HPDE6-E6E7 (cell line): ENCODE measurements at regions not wholly inside any gene's neighbourhood (a gene's known extent, or its start where the extent isn't known, plus 50 kb on each side); places are given as distances from the start of the nearest gene placed in this dataset.

Source experiments
- DNase-seq: peaks from one replicate; pipeline ENCODE4 v3.0.0; 2011; ENCODE audit warnings: missing footprints; ENCODE audit errors: extremely low spot score

DNA sequence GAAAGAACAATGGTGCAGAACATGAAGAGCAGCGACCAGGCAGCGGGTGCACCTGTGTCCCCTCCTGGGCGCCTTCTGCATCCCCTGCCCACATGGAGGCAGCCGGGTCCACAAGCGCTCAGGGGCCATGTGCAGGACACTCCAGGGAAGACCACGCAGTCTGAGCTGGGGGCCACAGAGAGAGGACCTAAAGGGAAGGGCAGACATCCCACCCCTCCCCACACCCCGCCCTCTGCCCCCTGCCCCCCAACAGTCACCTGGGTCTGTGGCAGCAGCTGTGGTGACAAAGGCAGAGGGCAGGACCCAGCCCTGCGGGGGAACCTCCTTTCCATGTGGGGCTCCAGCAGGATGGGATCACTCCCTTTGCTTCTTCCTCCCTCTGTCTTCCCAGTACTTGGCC is 805.7 kb downstream of the CDH9 start:
- DNase-seq, result no peak

DNA sequence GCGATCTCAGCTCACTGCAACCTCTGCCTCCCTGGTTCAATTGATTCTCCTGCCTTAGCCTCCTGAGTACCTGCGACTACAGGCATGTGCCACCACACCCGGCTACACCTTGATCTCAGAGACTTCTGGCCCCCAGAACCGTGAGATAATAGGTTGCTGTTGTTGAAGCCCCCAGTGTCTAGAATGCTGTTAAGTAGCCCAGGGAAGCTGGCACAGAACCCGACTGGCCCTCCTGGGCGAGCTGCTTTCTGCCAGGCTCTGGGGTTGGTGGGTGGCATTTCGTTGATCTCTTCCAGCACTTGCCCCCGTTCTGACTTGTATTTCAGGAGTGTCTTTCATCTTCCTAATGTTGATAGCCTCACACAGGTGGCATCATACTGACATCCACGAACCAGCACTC is 807.1 kb downstream of the CDH9 start:
- DNase-seq, result no peak

DNA sequence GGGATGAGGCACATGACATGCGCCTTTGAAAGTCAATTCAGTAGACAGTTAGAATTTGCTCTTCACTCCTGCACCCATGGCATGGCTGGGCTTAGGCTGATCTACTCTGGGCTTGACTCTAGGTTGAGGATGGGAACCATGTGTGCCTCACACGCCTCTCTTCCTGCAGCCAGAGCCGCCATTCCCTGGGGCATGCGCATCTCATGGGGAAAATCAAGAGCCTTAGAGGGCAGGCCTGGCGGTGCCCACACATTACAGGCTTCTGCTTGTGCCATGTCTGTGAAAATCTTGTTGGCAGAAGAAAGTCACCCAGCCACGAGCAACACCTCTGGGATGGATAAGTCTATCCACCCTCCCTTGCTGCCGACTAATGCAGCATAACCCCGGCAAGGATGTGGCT is 808.5 kb downstream of the CDH9 start:
- no peak for DNase-seq

DNA sequence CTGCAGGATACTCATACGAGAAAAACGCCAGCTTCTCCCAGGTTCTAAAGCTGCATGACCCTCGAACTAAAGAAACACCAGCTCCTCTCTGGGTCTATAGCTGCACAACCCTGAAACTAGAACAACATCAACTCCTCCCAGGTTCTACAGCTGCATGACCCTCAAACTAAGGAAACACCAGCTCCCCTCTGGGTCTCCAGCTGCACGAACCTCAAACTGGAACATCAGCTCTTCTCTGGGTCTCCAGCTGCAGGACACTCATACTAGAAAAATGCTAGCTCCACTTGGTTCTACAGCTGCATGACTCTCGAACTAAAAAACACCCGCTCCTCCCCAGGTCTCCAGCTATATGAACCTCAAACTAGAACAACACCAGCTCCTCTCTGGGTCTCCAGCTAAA is 811.1 kb downstream of the CDH9 start:
- no peak for DNase-seq

DNA sequence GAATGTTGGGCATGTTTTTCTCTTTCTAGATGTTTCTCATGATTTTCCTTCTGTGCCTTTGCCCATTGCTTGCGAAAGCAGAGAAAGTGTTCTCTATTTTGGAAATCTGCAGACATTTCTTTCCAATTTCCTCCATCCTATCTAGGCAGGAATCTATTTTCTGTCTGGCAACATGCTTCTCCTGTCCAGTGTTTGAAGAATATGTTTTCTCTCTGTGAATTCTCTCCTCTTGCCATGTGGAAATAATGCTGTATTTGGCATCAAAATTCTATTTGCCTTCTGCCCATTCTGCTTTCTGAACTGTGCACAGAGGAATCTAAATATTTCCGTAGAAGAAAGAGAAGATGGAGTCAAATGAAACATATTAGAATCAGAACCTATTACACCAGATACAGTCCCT is 833.3 kb downstream of the CDH9 start:
- no peak for DNase-seq

DNA sequence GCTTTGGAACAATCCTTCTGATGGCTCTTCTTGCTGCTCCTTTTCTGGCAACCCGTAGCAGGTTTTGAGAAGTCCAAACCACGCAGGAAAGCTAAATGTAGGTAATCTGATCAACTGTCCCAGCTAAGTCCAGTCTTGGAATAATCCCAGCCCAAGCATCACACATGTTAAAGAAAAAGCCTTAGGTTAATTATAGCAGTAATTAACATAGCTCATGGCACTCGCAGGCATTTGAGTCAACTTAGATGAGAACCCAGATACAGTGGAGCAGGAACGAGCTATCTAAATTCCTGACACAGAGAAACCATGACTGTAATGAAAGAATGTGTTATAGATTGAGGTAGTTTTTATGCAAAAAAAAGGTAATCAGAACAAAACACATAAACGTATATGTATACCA is 844.8 kb downstream of the CDH9 start:
- no peak for DNase-seq

DNA sequence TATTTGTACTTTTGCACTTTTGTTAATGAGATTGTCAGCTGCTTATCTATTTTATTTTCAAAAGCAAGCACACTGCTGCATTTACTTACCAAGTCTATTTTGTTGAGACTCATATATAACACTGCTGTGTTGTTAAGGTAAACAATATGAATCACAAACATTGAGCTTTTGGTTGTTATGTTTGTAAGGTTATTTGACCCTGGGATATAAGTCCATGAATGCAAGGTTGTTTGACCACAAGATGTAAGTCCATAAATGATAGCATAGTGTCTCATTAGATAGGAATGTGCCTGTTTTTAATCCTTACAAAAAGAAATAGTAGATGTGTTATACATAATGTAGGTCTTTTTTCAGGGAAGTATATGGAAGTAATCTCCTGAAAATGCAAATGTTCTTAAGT is 845.9 kb downstream of the CDH9 start:
- peak; percentile 8 for DNase-seq

DNA sequence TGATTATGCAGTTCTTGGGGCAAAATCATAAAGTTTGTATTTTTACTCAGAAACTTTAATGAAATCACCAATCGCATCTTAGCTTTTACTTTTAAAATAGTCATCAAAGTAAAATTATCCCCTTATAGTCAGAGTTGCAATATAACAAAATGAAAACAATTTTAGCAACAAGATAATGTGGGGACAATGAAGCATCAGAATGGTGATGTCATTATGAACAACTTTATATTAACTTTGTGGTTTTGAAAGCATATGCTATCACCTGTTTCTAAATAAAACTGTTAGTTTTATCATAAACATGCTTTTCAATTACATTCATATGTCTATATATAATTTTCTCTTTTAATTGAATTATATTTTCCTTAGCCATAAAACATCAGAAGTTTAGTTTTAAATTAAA is 856.8 kb downstream of the CDH9 start:
- DNase-seq, result no peak

DNA sequence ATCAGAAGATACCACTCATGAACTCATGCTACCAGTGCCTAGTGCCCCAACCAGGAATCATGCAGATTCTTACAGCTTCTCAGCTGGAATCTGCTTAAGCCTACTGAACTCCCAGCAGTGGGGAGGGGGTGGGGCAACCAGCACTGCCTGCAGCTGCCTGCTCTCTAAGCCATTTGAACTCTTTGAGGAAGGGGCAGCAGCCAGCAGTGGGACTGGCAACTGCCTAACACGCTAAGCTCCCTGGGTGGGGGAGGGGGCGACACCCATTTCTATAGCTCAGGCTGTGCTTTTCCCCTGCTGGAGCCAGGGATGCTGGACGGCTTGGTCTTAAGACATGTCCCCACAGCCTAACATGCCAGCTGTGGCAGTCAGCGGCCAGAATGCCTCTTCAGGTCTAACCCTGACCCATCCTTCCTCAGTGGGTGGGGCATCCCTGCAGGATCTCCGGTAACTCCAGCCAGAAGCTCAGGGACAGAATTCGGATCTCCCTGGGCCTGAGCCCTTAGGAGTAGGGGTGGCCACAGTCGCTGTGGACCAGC is 889.7 kb downstream of the CDH9 start:
- DNase-seq, result no peak

DNA sequence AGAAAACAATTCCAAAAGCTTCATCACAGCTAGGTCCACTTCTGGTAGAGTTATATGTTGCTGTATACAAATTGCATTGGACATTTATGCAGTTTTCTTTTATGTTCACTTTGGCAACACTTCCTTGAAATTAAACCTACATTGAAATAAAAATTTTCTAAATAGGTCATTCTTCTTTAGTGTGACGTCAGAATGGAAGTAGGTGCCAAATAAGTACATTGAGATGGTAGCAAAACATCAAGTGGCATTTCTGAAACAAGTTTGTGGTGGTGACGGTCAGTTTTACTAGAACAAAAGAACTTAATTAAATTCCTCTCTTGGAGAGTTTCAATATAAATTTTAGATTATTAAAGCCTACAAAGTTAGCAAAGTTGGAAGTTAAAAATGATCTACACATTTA is 895.1 kb downstream of the CDH9 start:
- no peak for DNase-seq

DNA sequence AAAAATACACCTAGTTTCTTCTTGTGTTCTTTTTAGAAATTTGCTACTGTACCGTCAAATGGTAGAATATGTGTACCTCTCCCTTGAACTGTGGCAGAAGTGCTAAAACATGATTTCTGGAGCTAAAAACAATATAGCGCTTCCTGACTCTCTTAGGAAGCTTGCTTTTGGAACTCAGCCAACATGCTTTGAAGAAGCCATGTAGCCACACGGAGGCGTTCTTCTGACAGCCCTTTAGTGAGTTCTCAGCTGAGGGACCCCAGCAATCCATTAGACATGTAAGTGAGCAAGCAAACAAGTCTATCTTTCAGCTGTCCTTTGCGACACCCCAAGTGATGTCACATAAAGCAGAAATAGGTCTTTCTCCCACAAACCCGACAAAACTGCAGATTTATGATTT is 917.0 kb downstream of the CDH9 start:
- DNase-seq, result no peak

DNA sequence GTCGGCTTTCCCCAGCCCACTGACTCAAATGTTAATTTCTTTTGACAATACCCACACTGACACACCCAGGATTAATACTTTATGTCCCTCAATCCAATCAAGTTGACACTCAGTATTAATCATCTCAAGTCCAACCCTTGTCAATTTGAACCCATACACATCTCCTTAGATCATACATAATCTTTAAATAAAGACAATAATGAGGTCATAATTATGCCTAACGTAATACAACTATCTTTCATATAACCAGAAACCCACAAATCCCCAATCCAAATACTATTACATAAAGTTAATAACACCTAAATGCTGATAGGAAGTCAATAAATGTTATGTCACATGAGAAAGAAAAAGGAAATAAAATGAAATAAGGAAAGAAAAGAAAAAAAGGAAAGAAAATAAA is 934.2 kb downstream of the CDH9 start:
- no peak for DNase-seq

DNA sequence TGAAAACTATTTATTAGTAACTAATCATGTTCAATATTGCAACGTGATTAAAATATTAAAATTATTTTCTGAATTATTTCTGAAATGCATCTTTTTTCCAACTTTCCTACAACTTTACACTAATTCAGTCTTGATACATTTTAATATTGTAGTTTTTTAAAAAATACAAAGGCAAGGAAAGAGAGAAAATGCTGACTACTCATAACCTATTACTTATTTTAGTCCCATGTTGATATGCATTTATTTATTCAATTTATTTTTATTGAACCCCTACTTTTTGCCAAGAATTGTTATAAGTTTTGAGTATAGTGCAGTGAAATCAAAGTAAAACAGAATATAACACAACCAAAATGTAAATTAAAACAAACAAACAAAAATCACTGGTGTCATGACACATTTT is 978.2 kb downstream of the CDH9 start:
- DNase-seq, result no peak

DNA sequence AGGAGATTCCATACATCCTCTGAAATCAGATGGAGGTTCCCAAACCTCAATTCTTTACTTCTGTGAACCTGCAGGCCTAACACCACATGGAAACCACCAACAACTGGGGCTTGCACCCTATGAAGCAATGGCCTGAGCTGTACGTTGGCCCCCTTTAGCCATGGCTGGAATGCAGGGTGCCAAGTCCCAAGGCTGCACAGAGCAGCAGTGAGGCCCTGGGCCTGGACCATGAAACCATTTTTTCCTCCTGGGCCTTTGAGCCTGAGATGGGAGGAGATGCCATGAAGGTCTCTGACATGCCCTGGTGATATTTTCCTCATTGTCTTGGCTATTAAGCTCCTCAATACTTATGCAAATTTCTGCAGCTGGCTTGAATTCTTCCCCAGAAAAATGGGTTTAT is 983.8 kb downstream of the CDH9 start:
- DNase-seq, result no peak

DNA sequence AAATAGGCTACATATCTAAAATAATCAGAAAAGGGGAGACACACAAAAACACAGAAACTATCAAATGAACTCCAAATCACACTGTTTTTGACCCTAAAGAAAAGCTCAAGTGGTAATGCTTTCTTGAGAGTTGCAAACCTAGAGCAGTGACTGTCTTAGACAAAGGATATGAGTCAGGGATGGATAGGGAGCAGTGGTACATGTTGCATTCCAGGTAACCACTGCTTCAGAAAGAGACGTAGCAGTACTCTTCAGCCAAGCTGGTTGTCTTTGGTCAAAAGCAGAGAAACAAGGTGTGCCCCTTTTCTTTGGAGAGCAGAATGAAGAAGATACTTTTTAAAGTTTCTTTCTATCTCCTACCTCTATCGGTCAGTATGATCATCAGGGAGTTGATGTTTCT is 1003.6 kb downstream of the CDH9 start:
- peak; percentile 14 for DNase-seq

DNA sequence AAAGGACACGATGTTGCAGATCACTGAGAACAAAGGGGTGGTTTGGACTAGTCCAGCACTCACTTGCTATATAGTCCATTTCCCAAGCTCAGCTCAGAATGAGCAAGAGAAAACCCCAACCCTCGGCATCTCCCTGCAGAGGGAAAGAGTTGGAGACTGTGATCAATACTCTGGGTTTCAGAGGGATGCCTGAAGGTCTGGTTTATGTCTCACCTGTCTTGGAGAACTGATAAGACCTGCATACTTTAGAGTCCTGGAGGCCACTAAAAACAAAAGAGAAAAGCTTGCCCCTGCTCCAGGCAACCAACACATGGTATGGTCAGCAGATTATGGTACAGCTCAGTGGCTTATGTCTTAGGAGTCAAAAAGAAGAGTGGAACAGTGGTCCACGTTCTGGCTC is 1006.9 kb downstream of the CDH9 start:
- no peak for DNase-seq

DNA sequence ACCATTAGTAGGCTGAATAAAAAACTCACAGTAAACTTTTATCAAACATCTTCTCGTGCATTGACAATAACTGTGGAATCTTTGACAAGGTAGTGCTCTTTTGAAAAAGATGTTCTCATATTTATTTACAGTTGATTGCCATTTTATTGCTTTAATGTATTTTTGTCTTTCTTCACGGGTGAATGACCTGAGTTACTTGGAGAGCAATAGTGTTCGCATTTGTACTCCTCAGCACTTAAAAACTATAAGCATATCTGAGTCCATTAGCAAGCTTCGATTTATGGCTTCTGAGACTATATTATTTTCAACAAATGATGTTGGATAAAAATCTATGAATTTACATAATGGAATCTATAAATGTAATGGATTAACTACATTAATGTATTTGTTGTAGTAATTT is 1012.3 kb downstream of the CDH9 start:
- no peak for DNase-seq

DNA sequence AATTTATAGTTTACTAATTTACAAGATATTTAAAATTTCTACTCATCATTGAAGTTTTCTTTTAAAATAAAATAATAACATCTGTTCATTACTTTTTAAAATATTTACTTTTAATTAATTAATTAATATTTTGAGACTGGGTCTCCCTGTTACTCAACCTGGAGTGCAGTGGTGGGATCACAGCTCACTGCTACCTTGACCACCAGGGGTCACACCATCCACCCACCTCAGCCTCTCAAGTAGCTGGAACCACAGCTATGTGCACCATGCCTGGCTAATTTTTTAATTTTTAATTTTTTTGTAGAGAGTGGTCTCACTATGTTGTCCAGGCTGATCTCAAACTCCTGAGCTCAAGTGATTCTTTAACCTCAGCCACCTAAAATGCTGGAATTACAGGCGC is 1013.6 kb downstream of the CDH9 start:
- DNase-seq, result no peak

DNA sequence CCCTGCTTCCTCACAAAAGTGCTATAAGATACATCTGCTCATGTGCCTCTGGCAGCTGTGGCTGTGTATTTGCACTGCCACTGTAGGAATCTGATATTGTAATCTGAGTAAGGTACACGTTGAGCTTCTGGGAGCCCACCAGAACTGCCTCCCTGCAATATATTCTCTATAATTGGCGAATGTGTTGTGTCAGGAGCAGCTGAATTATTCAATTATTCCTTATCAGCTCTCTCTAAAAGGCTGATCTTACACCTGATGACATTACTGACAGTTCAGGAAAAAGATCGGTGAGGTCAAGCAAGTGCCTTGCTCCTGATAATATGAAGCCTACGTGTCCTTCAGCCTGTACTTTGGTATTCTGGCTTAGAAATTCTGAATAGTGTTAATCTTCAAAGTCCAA is 1015.0 kb downstream of the CDH9 start:
- no peak for DNase-seq

DNA sequence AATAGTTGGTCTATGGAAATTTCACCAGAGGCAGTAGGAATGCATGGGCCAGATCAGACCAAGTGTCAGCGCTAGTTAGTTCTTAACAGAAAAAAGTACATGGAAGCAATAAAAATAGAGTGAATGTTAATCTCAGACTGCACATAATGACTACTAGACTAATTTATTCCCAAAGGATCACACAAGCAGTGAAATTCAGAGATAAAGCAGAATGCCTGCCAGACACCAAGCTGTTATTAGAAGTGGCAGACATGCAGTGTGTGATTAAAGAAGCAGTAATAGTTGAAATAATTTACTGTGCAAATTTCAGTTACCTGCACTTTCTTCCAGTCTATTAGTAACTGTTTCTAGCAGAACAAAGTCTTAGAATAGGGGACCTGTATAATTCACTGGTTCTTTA is 1024.2 kb downstream of the CDH9 start:
- no peak for DNase-seq

DNA sequence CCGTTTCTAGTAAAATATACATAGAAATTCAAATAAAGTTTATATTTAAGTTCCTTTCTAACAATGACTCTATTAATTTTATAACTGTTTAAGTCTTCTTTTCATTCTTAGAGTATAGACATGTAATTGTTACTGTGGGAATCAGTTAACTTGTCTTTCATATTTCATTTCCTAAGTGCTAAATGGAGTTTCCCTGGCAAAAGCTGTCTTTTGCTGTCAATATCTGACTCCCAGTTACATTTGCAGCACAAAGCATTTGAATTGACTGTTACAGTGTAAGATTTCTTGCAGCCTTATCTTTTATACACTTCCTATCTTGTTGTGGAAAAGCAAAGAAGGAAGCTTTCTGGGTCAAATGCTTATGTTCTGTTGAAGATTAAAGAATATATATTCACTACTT is 1026.3 kb downstream of the CDH9 start:
- DNase-seq, result no peak

DNA sequence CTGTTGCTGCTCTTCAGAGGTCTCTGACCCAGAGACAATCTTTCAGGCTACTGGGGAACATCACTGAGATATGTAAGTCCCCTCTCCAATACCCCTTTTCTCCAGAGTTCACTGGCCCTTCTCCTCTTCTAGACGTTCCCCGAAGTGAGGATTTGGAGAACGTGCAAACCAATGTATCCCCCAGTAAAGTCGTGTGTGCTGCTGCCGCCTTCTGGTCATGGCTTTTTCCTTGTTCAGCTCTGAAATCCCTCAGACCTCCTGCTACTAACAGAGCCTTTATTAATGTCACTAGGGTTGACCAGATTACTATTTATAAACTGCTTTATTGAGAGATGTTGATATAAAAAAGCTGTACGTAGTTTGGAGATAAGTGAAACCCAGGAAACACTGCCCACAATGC is 1028.6 kb downstream of the CDH9 start:
- DNase-seq, result no peak

DNA sequence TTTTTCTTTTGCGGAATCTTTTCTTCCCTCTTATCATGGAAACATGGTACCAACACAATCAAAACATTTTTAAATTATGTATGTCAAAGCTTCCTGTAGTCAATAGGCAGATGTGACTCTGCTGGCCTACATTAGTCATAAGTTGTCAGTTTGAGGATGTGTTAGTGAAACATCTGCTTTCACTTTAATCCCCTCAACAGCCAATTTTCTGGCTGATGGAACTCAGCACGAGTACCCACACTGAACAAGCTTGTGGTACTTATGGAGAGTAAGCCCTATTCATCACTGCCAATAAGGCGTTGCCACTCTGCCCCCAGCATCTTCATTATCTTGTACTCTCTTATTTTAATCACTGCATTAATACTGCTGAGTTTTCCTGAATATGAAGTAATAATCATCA is 1034.4 kb downstream of the CDH9 start:
- DNase-seq, result peak; percentile 2

DNA sequence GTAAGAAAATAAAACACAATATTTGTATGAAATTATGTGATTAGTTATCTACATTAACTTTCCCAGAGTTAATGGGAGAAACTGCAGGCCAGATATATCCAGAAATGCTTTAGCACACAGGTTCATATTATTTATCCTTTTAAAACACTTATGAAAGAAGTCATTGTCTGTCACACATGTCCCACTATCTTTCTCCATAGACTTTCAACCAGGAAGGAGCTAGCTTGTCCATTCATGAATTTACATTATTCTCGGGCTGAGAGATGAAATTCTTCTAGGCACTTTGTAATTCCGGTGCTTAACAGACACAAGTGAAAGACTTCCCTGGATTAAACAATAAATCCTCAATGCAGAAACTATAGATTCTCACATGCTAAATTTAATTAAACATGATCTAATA is 1043.2 kb downstream of the CDH9 start:
- DNase-seq, result no peak

DNA sequence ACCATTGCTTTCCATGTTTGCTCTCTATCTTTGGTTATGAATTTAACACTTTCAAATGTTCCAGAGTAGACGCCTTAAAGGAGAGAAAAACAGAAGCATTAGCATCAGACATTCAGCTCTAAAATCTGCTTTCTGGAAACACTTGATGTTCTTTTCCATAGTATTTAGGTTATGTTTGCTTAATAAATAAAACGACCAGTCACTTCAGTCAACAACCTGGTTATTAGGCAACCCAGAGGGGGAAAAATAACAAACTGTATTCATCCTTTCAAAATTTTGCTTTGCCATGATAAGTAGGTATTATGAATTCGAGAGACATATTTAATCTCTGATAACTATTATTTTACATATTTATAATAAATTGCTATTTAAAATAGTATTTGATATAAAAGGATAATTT is 1044.7 kb downstream of the CDH9 start:
- no peak for DNase-seq
